ENCODE measurements at regions not wholly inside any gene's neighbourhood (a gene's known extent, or its start where the extent isn't known, plus 50 kb on each side); places are given as distances from the start of the nearest gene placed in this dataset.

DNA sequence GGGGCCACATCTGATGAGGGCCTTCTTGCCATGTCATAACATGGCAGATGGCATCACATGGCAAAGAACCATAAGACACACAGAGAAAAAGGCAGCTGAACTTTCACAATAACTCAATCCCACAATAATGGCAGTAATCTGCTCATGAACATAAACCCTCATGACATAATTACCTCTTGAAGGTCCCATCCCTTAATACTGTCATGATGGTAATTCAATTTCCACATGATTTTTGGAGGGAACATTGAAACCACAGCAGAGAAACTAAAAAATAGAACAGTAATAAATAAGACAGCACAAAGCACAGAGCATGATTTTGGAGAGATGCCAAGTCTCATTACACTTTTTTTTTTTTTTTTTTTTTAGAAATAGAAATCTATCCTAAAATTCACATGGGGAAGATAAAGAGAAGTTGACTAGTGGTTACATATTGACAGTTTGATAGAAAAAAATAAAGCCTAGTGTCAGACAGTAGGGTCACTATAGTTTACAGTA lies 61.8 kb upstream of the ATF7IP start:
- Mint-ChIP-seq H3K36me3 (ENCODE audit: unreplicated experiment) (no peaks in the 10 kb centered on the region), H3K9me3 (ENCODE audit: unreplicated experiment) (peaks cover 25% of the 10 kb centered on the region), H3K4me1 (ENCODE audit: unreplicated experiment) (no peaks in the 10 kb centered on the region), H3K4me3 (ENCODE audit: unreplicated experiment) (no peak overlapping the region), H3K27me3 (ENCODE audit: unreplicated experiment) (no peaks in the 10 kb centered on the region), H3K27ac (ENCODE audit: unreplicated experiment) (no peak overlapping the region)
- TF ChIP-seq, protein P1, sequence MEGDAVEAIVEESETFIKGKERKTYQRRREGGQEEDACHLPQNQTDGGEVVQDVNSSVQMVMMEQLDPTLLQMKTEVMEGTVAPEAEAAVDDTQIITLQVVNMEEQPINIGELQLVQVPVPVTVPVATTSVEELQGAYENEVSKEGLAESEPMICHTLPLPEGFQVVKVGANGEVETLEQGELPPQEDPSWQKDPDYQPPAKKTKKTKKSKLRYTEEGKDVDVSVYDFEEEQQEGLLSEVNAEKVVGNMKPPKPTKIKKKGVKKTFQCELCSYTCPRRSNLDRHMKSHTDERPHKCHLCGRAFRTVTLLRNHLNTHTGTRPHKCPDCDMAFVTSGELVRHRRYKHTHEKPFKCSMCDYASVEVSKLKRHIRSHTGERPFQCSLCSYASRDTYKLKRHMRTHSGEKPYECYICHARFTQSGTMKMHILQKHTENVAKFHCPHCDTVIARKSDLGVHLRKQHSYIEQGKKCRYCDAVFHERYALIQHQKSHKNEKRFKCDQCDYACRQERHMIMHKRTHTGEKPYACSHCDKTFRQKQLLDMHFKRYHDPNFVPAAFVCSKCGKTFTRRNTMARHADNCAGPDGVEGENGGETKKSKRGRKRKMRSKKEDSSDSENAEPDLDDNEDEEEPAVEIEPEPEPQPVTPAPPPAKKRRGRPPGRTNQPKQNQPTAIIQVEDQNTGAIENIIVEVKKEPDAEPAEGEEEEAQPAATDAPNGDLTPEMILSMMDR (IDR thresholded peaks at IDR 0.05): no peak
- no peak for DNase-seq (ENCODE audit: extremely low spot score, unreplicated experiment)

DNA sequence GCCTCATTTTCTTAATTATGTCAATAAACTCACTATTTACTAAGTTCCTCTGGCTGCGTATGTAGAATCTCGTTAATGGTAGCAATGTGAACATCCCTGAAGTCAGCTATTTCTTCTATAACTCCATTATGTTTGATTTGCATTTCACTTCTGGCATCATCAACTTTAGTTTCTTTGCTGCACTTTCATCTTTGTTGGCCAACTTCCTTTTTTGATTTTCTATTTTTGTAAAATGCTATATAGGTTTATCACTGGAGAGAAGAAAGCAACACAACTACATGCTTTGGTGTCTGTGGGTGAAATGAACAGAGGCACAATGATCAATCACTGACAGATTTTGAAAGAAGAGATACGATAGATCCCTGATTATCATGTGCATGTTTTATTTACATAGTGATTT lies 58.5 kb upstream of the ATF7IP start:
- Mint-ChIP-seq H3K36me3 (ENCODE audit: unreplicated experiment) (no peaks in the 10 kb centered on the region), H3K27ac (ENCODE audit: unreplicated experiment) (no peak overlapping the region), H3K4me3 (ENCODE audit: unreplicated experiment) (no peak overlapping the region), H3K9me3 (ENCODE audit: unreplicated experiment) (peaks cover 10% of the 10 kb centered on the region), H3K27me3 (ENCODE audit: unreplicated experiment) (no peaks in the 10 kb centered on the region), H3K4me1 (ENCODE audit: unreplicated experiment) (no peaks in the 10 kb centered on the region)
- no peak for DNase-seq (ENCODE audit: extremely low spot score, unreplicated experiment)
- TF ChIP-seq, protein P1 (IDR thresholded peaks at IDR 0.05): no peak

DNA sequence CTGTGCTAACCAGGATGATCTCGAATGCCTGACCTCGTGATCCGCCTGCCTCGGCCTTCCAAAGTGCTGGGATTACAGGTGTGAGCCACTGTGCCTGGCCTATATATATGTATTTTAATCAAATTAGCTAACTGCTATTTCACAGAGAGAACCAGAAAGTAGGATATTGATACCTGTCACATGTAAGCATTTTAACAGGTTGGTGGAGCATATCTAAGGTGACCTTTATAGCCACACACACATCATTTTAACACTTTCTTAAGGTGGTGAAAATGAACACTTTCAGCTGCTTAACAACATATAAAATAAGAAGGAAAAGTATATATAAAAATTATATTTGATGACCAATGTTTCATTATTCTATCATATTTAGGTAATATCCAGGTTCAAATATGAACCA lies 57.0 kb upstream of the ATF7IP start:
- Mint-ChIP-seq H3K4me1 (ENCODE audit: unreplicated experiment) (no peaks in the 10 kb centered on the region), H3K27ac (ENCODE audit: unreplicated experiment) (no peak overlapping the region), H3K27me3 (ENCODE audit: unreplicated experiment) (no peaks in the 10 kb centered on the region), H3K36me3 (ENCODE audit: unreplicated experiment) (no peaks in the 10 kb centered on the region), H3K9me3 (ENCODE audit: unreplicated experiment) (peaks cover 10% of the 10 kb centered on the region), H3K4me3 (ENCODE audit: unreplicated experiment) (no peak overlapping the region)
- TF ChIP-seq, protein P1 (IDR thresholded peaks at IDR 0.05): no peak
- no peak for DNase-seq (ENCODE audit: extremely low spot score, unreplicated experiment)

DNA sequence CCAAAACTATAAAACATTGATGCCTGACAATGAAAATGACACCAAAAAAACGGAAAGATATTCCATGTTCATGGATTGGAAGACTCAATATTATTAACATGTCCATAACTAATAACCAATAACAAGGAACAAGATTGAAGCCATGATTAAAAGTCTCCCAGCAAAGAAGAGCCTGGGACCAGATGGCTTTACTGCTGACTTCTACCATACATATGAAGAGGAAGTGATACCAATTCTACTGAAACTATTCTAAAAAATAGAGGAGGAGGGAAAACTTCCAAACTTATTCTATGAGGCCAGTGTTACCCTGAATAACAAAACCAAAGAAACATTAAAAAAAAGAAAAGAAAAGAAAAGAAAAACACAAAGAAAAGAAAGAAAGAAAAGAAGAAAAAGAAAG lies 54.6 kb upstream of the ATF7IP start:
- TF ChIP-seq, protein P1 (IDR thresholded peaks at IDR 0.05): no peak
- no peaks in the 10 kb centered on the region for H3K4me1 Mint-ChIP-seq (ENCODE audit: unreplicated experiment)
- no peaks in the 10 kb centered on the region for H3K27me3 Mint-ChIP-seq (ENCODE audit: unreplicated experiment)
- no peak overlapping the region for H3K27ac Mint-ChIP-seq (ENCODE audit: unreplicated experiment)
- no peak for DNase-seq (ENCODE audit: extremely low spot score, unreplicated experiment)
- H3K4me3 Mint-ChIP-seq (ENCODE audit: unreplicated experiment): no peak overlapping the region
- no peaks in the 10 kb centered on the region for H3K36me3 Mint-ChIP-seq (ENCODE audit: unreplicated experiment)
- peaks cover 10% of the 10 kb centered on the region for H3K9me3 Mint-ChIP-seq (ENCODE audit: unreplicated experiment)

DNA sequence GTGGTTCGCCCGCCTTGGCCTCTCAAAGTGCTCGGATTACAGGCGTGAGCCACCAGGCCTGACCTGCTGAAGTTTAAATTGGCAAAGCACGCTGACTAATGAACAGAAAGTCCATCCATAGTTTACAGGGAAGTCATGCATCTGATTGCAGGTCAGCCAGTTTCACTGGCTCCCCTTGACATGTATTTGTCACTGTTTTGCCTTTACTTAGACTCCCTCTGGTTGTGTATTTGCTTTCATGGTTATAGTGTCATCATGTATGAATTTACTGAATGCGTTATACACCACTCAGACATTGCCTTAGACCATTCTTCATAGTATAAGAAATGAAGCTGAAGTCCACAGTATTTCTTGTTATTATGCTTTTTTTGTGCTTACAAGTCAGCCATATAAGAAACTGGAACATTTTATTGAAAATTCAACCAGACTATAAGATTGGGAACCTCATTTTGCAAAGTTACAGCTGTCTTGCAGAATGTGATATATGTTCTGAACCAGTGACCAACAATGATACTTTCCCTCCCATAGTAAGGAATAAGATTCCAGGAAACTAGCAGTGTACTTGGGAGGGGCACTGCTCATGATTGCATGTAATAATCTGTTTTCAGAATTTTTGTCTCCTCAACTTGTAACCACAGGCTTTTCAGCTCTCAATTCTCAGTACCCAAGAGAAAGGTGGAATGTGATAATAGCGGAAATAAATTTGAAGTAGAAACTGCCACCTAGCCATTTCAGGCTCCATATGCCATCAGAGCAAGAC lies 51.9 kb upstream of the ATF7IP start:
- H3K27ac Mint-ChIP-seq (ENCODE audit: unreplicated experiment): no peak overlapping the region
- TF ChIP-seq, protein P1 (IDR thresholded peaks at IDR 0.05): no peak
- DNase-seq (ENCODE audit: extremely low spot score, unreplicated experiment): no peak
- H3K9me3 Mint-ChIP-seq (ENCODE audit: unreplicated experiment): peaks cover 10% of the 10 kb centered on the region
- no peaks in the 10 kb centered on the region for H3K4me1 Mint-ChIP-seq (ENCODE audit: unreplicated experiment)
- H3K27me3 Mint-ChIP-seq (ENCODE audit: unreplicated experiment): no peaks in the 10 kb centered on the region
- H3K36me3 Mint-ChIP-seq (ENCODE audit: unreplicated experiment): no peaks in the 10 kb centered on the region
- H3K4me3 Mint-ChIP-seq (ENCODE audit: unreplicated experiment): no peak overlapping the region
